Muscle of arm (tissue), 1 donor: ENCODE measurements at regions not wholly inside any gene's neighbourhood (a gene's known extent, or its start where the extent isn't known, plus 50 kb on each side); places are given as distances from the start of the nearest gene placed in this dataset.

Experiments used
- DNase-seq: peaks from one replicate; pipeline ENCODE4 v3.0.0-alpha.2; 2013

- no peak for DNase-seq
These were observed 492.1 kb upstream of the PPP2R3A start for GRCh38 chr3:135473449-135473848.

GRCh38 chr3:135487261-135487660, 478.3 kb upstream of the PPP2R3A start:
- no peak for DNase-seq

- no peak for DNase-seq
These were observed 475.2 kb upstream of the PPP2R3A start for GRCh38 chr3:135490219-135490915.

DNA sequence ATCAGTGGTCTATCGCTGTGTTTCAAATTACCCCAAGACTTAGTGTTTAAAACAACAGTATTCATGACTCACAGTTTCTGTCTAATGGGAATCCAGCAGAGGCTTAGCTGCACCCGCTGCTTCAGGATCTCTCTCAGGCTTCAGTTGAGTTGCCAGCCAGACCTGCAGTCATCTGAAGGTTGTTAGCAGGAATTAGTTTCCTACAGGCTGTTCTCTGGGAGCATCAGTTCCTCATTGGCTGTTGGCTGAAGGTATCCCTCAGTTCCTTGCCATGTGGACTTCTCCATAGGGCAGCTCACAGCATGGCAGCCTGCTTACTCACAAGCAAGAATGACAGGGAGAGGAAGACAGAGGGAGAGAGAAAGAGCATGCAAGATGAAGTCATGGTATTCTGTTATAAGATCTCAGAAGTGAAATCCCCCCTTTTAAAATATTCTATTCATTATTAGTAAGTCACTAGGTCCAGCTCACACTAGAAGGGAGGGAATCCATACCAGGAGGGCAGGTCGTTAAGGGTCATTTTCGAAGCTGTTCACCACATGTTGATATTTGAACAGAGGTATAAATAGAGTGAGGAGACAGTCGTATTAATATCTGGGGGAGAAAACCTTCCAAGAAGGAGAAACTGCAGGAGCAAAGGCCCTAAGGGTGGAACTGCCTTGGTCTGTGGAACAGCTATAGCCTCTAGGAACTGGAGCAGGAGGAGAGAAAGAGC, 473.9 kb upstream of the PPP2R3A start:
- no peak for DNase-seq

DNA sequence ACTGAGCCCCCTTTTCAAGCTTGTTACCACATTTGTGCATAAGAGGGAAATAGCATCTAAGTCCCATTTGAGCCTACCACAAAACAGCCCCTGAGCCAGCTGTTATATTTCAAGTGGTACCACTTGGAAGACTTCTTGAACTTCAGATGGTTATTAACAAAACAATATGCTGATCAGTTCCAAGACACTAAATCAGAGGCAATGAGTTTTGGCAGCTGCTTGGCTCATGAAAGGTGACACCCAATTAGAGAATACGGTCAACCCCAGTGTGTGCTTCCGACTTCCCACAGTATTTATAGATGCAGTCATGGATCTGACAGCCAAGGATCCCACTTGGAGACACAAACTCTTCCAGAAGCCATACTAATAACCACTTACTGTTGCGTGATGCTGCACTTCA, 469.6 kb upstream of the PPP2R3A start:
- DNase-seq, result no peak

- no peak for DNase-seq
These were observed 467.5 kb upstream of the PPP2R3A start for GRCh38 chr3:135497979-135498378.

GRCh38 chr3:135499426-135499825, 466.1 kb upstream of the PPP2R3A start:
- DNase-seq, result no peak

DNA sequence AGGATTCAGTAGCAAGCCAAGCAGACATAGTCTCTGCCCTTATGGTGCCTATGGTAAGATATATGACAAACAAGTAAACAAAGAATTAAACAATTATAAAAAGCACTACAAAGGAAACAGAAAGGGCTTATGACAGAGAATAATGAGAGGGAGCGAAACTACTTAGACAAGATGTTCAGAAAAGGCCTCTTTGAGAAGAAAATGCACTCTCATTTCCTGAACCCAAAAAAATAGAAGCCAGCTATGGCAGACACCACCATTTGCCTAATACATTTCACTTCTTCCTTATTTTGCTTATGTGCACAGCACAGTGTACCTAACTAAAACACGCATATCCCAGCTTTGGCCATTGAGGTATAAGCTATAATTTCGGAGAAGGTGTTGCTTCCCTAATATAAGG, 465.5 kb upstream of the PPP2R3A start:
- DNase-seq, result no peak

DNA sequence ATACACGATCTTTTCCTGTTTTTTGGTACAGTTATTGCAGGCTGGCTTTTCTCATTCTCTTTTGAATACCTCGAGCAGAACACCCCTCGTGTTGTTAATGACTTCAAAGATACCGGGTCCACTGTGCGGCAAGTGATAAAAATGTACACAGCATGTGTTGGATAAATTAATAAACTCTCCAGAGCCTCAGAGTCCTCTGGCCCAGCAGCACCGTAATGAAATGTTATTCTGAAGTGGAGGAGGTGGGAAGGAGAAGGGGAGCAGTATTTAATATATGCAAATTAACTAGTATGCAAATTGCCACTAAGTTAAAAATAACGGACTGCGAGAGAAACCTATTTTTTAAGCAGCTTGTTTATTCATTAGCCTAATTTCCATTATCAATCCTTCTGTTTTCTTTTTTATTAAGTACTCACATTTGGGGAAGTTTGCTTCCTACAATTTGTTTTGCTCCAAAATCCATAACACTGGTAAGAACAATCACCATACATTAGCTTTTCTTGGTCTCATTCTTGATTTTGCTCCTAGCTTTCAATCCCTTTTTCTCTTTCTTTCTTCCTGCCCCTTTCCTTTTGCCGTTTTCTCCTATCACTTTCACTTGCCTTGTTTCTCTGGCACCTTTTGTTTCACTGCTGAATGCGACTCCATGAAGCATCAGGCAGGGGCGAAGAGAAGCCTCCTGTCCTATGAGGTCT, 462.3 kb upstream of the PPP2R3A start:
- DNase-seq, result no peak

DNA sequence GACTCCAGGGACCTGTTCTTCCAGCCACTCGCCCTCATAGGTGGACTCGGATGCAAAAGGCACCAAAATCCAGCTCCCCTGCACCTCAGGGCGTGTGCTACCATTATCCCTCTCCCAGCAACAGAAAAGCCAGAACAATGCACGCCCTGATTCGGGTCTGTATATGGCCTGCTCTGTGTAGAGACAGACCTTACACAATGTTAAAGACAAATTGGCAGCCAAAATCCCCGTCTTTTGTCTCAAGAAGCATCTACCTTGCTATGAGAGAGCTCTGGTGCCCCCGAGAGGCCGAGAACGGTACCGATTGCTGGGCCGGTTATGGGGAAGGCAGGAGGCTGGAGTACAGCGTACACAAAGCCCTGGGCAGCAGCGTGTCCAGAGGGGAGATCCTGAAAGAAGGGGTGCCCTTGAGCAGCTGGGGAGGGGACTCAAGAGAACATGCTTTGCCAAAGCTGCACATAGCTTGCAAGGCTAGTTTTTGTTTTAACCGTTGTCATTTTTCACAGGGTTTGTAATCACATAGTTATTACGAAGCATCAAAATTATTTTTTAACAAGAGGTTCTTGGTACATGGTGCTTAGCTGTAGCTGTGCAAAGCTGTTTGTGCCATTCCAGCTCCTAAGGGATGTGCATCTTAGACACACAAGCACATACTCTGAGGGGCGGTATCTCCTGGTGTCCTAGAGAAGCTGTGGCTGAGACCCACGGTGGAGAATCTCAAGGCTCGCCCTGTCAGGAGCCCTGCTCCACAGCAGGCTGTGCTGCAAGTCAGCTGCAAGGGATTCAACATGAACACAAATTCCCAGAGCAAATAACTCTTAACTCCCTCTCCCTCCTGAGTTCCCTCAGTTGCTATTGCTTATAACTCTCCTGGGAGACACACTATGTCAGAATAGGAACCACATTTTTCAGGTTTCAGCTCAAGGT, 461.5 kb upstream of the PPP2R3A start:
- DNase-seq, result peak; percentile 59

GRCh38 chr3:135513106-135514059, 452.1 kb upstream of the PPP2R3A start:
- no peak for DNase-seq

DNA sequence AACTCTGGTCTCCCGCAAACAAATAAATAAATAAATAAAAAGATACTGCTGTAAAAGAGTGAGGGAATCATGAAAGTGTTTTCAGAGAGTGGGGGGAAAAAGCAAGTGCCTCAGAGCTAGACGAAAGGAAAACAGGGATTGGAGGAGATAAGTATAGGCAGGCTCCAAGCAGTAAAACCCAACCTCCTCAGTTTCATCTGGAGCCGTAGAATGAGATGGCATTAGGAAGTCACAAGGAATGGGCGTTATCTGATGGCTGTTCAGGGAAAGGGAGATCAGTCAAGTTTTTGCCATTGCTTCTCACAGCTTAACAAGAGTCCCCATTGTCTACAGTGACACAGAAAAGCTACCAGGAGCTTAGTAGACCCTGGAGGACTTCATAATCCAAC, 451.5 kb upstream of the PPP2R3A start:
- no peak for DNase-seq

- DNase-seq, result no peak
These were observed 449.4 kb upstream of the PPP2R3A start for GRCh38 chr3:135516143-135516542.

GRCh38 chr3:135528413-135529015, 437.0 kb upstream of the PPP2R3A start:
- DNase-seq, result no peak

DNA sequence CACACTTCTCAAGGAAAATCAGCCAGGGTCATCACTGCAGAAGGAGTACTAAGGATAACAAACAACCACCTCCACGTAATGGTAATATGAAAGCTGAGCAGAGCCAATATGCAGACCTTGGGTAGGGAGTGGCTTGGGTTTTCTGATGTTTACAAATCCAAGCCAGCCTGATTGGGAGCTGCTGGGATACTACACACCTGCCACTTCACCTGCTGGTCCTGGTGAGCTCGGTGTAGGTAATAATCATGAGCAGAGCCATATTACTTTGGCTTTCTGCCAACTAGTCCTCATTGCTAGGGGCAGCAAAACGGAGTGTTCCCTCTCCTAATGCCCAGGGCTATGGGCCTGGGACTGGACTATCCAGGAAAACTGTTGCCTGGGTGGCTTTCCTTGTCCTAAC, 433.5 kb upstream of the PPP2R3A start:
- no peak for DNase-seq

GRCh38 chr3:135538123-135538522, 427.4 kb upstream of the PPP2R3A start:
- no peak for DNase-seq

DNA sequence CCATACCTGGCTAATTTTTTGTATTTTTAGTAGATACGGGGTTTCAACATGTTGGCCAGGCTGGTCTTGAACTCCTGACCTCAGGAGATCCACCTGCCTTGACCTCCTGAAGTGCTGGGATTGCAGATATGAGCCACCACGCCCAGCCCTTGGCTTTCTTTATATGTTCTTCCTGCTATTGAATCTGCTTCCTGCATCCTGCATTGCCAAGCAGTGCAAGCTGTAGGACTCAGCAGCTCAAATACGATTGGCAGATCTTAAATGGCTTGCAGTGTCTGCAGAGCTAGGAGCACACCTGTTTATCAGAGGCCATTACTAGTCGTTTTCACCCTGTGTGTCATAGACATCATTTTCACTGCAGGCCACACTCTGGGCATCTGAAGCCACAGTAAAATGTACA, 426.2 kb upstream of the PPP2R3A start:
- DNase-seq, result no peak

DNA sequence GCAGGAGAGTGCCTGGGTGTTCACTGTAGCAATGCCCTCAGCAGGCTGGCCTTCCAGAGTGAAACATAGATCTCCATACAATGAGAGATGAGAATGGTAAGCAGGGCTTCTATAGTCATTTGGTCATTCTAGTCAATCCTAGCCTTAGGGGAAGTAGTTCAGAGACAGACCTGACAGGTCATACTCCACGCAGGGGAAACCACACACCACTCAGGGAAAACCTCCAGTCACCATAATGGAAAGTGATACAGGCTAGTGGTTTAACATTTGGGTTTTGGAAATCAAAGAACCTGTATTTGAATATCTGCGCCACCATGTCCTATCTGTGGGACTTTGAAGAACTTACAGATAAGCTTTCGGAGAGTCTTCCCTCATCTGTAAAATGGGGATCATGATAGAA, 425.7 kb upstream of the PPP2R3A start:
- no peak for DNase-seq

DNA sequence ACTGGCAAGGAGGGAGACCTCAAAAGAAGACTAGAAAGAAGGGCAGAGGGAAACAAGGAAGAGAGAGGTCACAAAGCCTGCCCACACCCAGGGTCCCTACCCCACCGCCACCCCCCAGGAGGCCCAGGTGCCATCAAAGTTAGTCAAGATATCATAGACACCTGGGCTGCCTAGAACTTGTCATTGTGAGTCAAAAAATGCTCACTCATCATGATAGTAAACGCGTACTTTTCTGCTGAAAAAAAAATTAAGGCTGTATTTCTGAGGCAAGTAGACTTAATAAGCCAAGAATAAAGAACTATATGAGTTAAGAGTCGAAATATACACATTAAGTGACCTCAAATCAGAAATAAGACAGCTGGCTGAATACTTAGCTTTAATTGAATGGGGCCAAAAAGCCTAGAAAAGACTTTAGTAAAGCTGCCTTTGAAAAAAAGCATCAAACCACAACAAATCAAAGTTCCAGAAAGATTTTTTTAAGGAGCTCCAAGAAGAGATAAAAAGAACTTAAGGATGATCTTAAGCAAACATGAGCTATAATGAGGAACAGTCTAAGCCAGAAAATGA, 415.5 kb upstream of the PPP2R3A start:
- no peak for DNase-seq

DNA sequence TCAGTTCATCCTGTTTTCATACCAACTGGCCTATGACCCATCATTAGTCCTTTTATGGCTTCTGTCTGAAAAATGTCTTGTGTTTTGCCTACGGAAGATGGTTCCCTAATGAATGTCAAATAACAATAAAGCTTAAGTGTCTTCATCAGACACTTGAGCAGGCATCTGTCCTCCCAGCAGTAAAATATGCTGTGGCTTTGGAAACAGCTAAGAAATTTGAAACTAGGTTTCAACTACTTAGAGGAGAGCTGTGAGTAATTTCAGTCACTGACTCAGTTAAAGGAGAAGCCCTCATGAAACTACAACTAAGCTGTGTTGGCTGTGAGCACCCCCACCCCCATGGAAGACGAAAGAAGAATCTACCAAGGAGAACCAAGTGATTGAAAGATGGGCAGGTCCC, 409.4 kb upstream of the PPP2R3A start:
- no peak for DNase-seq
